ENCODE measurements at regions not wholly inside any gene's neighbourhood (a gene's known extent, or its start where the extent isn't known, plus 50 kb on each side); places are given as distances from the start of the nearest gene placed in this dataset.

DNA sequence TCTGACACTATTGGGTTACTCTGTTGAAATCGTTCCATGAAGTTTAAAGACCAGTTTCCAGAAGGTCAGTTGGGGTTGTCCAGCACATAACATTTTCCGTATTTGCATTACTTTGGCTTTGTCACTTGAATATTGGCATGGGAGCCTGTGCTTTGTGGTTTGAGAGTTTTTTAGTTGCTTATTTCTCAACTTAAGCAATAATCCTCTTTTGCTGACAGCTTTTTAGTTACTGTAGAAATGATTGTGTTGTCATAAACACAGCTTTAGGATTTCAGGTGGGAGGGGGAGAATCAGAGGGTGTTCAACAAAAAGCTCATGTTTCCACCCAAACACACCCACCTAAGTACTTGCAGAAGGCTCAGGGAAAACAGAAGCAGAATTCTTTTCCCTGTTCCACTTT is 210.7 kb upstream of the TLL1 start:
- TF ChIP-seq POLR2A (IDR thresholded peaks at IDR 0.05), result no peak
- no peak for TF ChIP-seq CTCF (IDR thresholded peaks at IDR 0.05)
- intact Hi-C loops (cut with DNase I; ENCODE audit: low total_unique reads), result no loop called here

GRCh38 chr4:165663411-165663810 is 209.6 kb upstream of the TLL1 start:
- no peak overlapping the region for H3K4me3 ChIP-seq (ENCODE audit: low read depth, poor library complexity, severe bottlenecking)
- TF ChIP-seq CTCF (IDR thresholded peaks at IDR 0.05) (no peak), POLR2A (IDR thresholded peaks at IDR 0.05) (no peak)
- DNase-seq (ENCODE audit: low spot score in 2 of 2), result no peak
- intact Hi-C loops (cut with DNase I; ENCODE audit: low total_unique reads), result no loop called here

More for the DNA sequence above, 210.7 kb upstream of the TLL1 start:
- 56 to 61% methylated on average over 2 of the region's 2 CpGs for WGBS, 2 donors
- no peak for DNase-seq (ENCODE audit: low spot score in 2 of 2)
- no peak overlapping the region for H3K4me3 ChIP-seq (ENCODE audit: low read depth, poor library complexity, severe bottlenecking)

GRCh38 chr4:165666836-165667235 is 206.2 kb upstream of the TLL1 start:
- WGBS, 2 donors, result 91 to 95% methylated on average over 5 of the region's 5 CpGs
- intact Hi-C loops (cut with DNase I; ENCODE audit: low total_unique reads), result no loop called here
- DNase-seq (ENCODE audit: low spot score in 2 of 2), result no peak
- TF ChIP-seq CTCF (IDR thresholded peaks at IDR 0.05) (no peak), POLR2A (IDR thresholded peaks at IDR 0.05) (no peak)
- H3K4me3 ChIP-seq (ENCODE audit: low read depth, poor library complexity, severe bottlenecking), result no peak overlapping the region

DNA sequence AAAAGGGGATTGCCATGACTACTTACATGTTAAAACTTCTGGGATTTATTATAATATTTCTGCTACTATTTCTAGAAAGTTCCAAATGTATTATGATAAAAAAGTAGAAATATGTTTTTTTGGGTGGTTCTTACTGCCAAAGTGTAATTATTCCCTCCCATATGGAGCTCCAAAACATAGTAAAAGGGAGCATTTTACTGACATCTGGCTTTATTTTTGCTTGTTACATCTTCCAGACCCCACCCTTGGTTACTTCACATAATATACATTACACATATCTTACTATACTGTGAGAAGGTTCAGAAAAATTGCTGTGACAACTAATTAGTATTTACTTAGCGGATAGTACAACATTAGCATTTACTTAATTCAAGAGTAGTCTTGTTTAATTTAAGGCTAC is 205.1 kb upstream of the TLL1 start:
- H3K4me3 ChIP-seq (ENCODE audit: low read depth, poor library complexity, severe bottlenecking), result no peak overlapping the region
- TF ChIP-seq CTCF (IDR thresholded peaks at IDR 0.05) (no peak), POLR2A (IDR thresholded peaks at IDR 0.05) (no peak)
- intact Hi-C loops (cut with DNase I; ENCODE audit: low total_unique reads), result no loop called here
- 81 to 91% methylated on average over 1 of the region's 1 CpG for WGBS, 2 donors
- no peak for DNase-seq (ENCODE audit: low spot score in 2 of 2)

- DNase-seq (ENCODE audit: low spot score in 2 of 2), result no peak
- intact Hi-C loops (cut with DNase I; ENCODE audit: low total_unique reads), result no loop called here
- WGBS, 2 donors, result 54 to 57% methylated on average over 2 of the region's 2 CpGs
- no peak overlapping the region for H3K4me3 ChIP-seq (ENCODE audit: low read depth, poor library complexity, severe bottlenecking)
- no peak for TF ChIP-seq CTCF (IDR thresholded peaks at IDR 0.05)
- TF ChIP-seq POLR2A (IDR thresholded peaks at IDR 0.05), result no peak
Observed at GRCh38 chr4:165668694-165669093, 204.3 kb upstream of the TLL1 start.

DNA sequence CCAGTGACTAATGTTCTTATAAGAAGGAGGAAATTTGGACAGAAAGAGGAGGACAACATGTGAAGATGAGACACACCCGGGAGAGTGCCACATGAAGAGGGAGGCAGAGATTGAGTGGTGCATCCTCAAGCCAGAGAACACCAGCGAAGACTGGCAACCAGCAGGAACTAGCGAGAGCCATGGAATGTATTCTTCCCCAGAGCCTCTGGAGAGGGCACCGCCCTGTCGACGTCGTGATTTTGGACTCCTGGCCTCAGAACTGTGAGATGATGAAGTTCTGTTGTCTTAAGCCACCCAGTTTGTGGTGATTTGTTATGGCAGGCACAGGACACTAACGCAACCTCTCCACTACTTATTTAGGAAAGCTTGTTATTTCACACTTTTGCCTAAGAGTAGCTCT is 196.0 kb upstream of the TLL1 start:
- TF ChIP-seq POLR2A (IDR thresholded peaks at IDR 0.05) (no peak), CTCF (IDR thresholded peaks at IDR 0.05) (no peak)
- intact Hi-C loops (cut with DNase I; ENCODE audit: low total_unique reads), result no loop called here
- WGBS, 2 donors, result 81% methylated on average over 8 of the region's 8 CpGs
- no peak overlapping the region for H3K4me3 ChIP-seq (ENCODE audit: low read depth, poor library complexity, severe bottlenecking)
- no peak for DNase-seq (ENCODE audit: low spot score in 2 of 2)

Data from lower leg skin (tissue), 4 donors.